GM19463 (cell line): ENCODE measurements at regions not wholly inside any gene's neighbourhood (a gene's known extent, or its start where the extent isn't known, plus 50 kb on each side); places are given as distances from the start of the nearest gene placed in this dataset.
"Not testable (repeated sequence)": the region's sequence is repeated elsewhere in the genome, so short reads cannot be mapped to it uniquely, and the experiment has no call there.

ENCODE experiments used
- ATAC-seq: cut with Tn5 transposase; IDR thresholded peaks from one replicate; pipeline ENCODE4 v1.9.1; 2021; ENCODE audit warnings: mild to moderate bottlenecking, moderate library complexity; ENCODE audit not compliant: unreplicated experiment

GRCh38 chr4:29704059-29704458 lies 1016.1 kb upstream of the PCDH7 start:
- ATAC-seq: no peak

- no peak for ATAC-seq
These were observed 1011.7 kb upstream of the PCDH7 start for GRCh38 chr4:29708473-29708872.

- no peak for ATAC-seq
These were observed 1009.6 kb upstream of the PCDH7 start for GRCh38 chr4:29710519-29710918.

GRCh38 chr4:29711226-29711625 lies 1008.9 kb upstream of the PCDH7 start:
- ATAC-seq: no peak

- no peak for ATAC-seq
These were observed 1002.7 kb upstream of the PCDH7 start for GRCh38 chr4:29717287-29718057.

GRCh38 chr4:29718136-29718535 lies 1002.0 kb upstream of the PCDH7 start:
- ATAC-seq: no peak

- no peak for ATAC-seq
These were observed 997.9 kb upstream of the PCDH7 start for GRCh38 chr4:29722253-29722652.

- no peak for ATAC-seq
These were observed 993.2 kb upstream of the PCDH7 start for GRCh38 chr4:29726938-29727337.

GRCh38 chr4:29734343-29735213 lies 985.6 kb upstream of the PCDH7 start:
- no peak for ATAC-seq

GRCh38 chr4:29756966-29757365 lies 963.2 kb upstream of the PCDH7 start:
- no peak for ATAC-seq

- no peak for ATAC-seq
These were observed 958.0 kb upstream of the PCDH7 start for GRCh38 chr4:29762151-29762550.

GRCh38 chr4:29770627-29771026 lies 949.5 kb upstream of the PCDH7 start:
- no peak for ATAC-seq

- not testable (repeated sequence) for ATAC-seq
These were observed 932.0 kb upstream of the PCDH7 start for GRCh38 chr4:29788123-29788522.

- ATAC-seq: no peak
These were observed 914.9 kb upstream of the PCDH7 start for GRCh38 chr4:29805245-29805644.

GRCh38 chr4:29805916-29806480 lies 914.2 kb upstream of the PCDH7 start:
- no peak for ATAC-seq

GRCh38 chr4:29817961-29818360 lies 902.2 kb upstream of the PCDH7 start:
- ATAC-seq: no peak

GRCh38 chr4:29829067-29829466 lies 891.1 kb upstream of the PCDH7 start:
- ATAC-seq: no peak

- no peak for ATAC-seq
These were observed 867.6 kb upstream of the PCDH7 start for GRCh38 chr4:29852537-29852936.

- ATAC-seq: no peak
These were observed 866.3 kb upstream of the PCDH7 start for GRCh38 chr4:29853833-29854232.

- ATAC-seq: no peak
These were observed 858.9 kb upstream of the PCDH7 start for GRCh38 chr4:29861307-29861706.

GRCh38 chr4:29867412-29867811 lies 852.8 kb upstream of the PCDH7 start:
- ATAC-seq: no peak

- ATAC-seq: no peak
These were observed 819.8 kb upstream of the PCDH7 start for GRCh38 chr4:29900336-29900735.
